ENCODE measurements at regions not wholly inside any gene's neighbourhood (a gene's known extent, or its start where the extent isn't known, plus 50 kb on each side); places are given as distances from the start of the nearest gene placed in this dataset.

- Histone ChIP-seq H3K56ac (ENCODE audit: insufficient read length, low read depth, low read length) (no peak overlapping the region), H3K9me3 (ENCODE audit: control insufficient read depth, low read depth, low read length) (no peaks in the 10 kb centered on the region), H2BK20ac (ENCODE audit: low read depth, low read length, poor library complexity, severe bottlenecking) (no peak overlapping the region), H3K14ac (ENCODE audit: insufficient read depth, low read length) (no peak overlapping the region), H2BK12ac (ENCODE audit: insufficient read length, low read depth, low read length) (no peak overlapping the region), H3K79me2 (ENCODE audit: insufficient read depth, low read length) (no peaks in the 10 kb centered on the region), H2AFZ (ENCODE audit: low read length) (no peak overlapping the region), H2BK5ac (ENCODE audit: insufficient read length, low read length) (no peak overlapping the region), H3K9ac (ENCODE audit: extremely low read depth, insufficient read length, low read length) (no peak overlapping the region), H3K18ac (ENCODE audit: insufficient read length, low read depth, low read length) (no peak overlapping the region), H2BK15ac (ENCODE audit: low read depth, low read length) (no peak overlapping the region), H3K23ac (ENCODE audit: insufficient read length, low read depth, low read length) (no peak overlapping the region), H3K4ac (ENCODE audit: low read depth, low read length) (no peak overlapping the region), H3K23me2 (ENCODE audit: insufficient read length, low read depth, low read length, poor library complexity, severe bottlenecking) (no peaks in the 10 kb centered on the region), H3T11ph (ENCODE audit: low read length) (no peak overlapping the region), H4K91ac (ENCODE audit: insufficient read length, low read depth, low read length) (no peak overlapping the region), H4K5ac (ENCODE audit: insufficient read length, low read depth, low read length) (no peak overlapping the region), H2AK5ac (ENCODE audit: insufficient read length, low read length) (no peak overlapping the region), H2BK120ac (ENCODE audit: low read depth, low read length, poor library complexity, severe bottlenecking) (no peak overlapping the region), H3K27ac (ENCODE audit: insufficient read length, low read depth, low read length) (no peak overlapping the region), H4K20me1 (ENCODE audit: control insufficient read depth, insufficient read depth, insufficient read length) (no peaks in the 10 kb centered on the region), H4K8ac (replicated peaks; ENCODE audit: insufficient read length, low read depth, low read length) (no peak overlapping the region), H3K27me3 (ENCODE audit: insufficient read depth, low read length) (no peaks in the 10 kb centered on the region), H3K4me2 (ENCODE audit: insufficient read depth, insufficient read length, low read length) (no peak overlapping the region), H3K79me1 (ENCODE audit: insufficient read depth, low read depth, low read length, poor library complexity, severe bottlenecking) (no peaks in the 10 kb centered on the region), H3K4me1 (ENCODE audit: insufficient read depth, low read length) (no peaks in the 10 kb centered on the region)
- TF ChIP-seq CTCF (conservative IDR thresholded peaks at IDR 0.05), result no peak
- Mint-ChIP-seq H3K27me3 (ENCODE audit: low read depth) (peaks cover 12% of the 10 kb centered on the region), H3K4me3 (no peak overlapping the region), H3K4me1 (no peaks in the 10 kb centered on the region), H3K27ac (no peak overlapping the region; a peak in 1 of 7 replicates), H3K36me3 (ENCODE audit: insufficient read depth in 1 of 3, low read depth in 3 of 3) (no peaks in the 10 kb centered on the region), H3K9me3 (no peaks in the 10 kb centered on the region)
- no peak for DNase-seq
Measured at GRCh38 chr5:133713209-133713608, 100.9 kb upstream of the FSTL4 start.
